ENCODE measurements at regions not wholly inside any gene's neighbourhood (a gene's known extent, or its start where the extent isn't known, plus 50 kb on each side); places are given as distances from the start of the nearest gene placed in this dataset.

DNA sequence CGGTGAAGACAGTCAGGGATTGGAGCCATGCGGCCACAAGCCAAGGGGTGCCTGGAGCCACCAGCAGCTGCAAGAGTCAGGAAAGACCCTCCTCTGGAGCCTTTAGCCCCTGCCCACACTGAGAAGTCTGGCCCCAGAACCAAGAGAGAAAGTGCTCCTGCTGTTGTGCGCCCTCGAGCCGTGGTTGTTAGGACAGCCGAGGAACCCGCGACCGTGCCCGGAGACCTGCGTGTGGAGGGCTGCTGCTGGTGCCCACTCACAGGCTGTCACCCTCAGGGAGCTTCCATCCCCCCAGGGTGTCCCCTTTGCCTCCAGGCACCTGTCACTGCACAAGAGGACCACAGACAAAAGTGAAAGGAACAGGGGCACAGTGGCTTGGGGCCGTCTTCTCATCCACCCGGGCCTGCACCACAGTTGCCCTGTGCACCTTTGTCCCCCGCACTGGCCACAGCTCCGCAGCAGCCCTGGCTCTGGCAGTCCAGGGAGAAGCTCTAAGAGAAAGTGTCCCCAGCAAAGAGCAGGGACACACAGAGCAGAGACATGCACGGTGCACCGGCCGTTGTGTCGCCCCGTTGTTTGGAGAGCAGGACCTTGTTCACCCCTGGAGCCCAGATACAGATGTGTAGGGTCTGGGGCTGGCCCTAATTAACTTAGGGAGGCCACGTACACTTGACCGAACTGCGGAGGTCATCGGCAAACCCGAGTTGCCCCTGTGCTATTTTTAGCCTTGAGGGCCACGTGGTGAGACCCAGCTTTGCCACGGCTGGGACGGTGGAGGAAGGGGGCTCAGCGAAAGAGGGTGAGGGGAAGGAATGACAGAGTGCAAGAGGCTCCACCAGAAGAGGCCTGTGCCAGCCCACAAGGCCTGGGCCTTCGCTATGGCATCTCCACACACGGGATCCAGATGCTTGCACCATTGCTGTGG is 329.2 kb downstream of the C16orf95 start:
- H3K27ac ChIP-seq: no peak overlapping the region
- no peak overlapping the region for H3K4me3 ChIP-seq
- H3K9me3 ChIP-seq: no peaks in the 10 kb centered on the region
- TF ChIP-seq, protein P1, sequence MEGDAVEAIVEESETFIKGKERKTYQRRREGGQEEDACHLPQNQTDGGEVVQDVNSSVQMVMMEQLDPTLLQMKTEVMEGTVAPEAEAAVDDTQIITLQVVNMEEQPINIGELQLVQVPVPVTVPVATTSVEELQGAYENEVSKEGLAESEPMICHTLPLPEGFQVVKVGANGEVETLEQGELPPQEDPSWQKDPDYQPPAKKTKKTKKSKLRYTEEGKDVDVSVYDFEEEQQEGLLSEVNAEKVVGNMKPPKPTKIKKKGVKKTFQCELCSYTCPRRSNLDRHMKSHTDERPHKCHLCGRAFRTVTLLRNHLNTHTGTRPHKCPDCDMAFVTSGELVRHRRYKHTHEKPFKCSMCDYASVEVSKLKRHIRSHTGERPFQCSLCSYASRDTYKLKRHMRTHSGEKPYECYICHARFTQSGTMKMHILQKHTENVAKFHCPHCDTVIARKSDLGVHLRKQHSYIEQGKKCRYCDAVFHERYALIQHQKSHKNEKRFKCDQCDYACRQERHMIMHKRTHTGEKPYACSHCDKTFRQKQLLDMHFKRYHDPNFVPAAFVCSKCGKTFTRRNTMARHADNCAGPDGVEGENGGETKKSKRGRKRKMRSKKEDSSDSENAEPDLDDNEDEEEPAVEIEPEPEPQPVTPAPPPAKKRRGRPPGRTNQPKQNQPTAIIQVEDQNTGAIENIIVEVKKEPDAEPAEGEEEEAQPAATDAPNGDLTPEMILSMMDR (IDR thresholded peaks at IDR 0.05): no peak
- no peak for TF ChIP-seq POLR2A (IDR thresholded peaks at IDR 0.05)
- no peak for TF ChIP-seq EP300 (IDR thresholded peaks at IDR 0.05)
- H3K27me3 ChIP-seq: no peaks in the 10 kb centered on the region
- intact Hi-C loops (cut with DNase I): no loop called here
- H3K4me1 ChIP-seq (ENCODE audit: insufficient read depth): no peaks in the 10 kb centered on the region
- 81 to 87% (median 83%) methylated on average over 31 of the region's 31 CpGs for WGBS, 3 donors
- no peaks in the 10 kb centered on the region for H3K36me3 ChIP-seq
- DNase-seq: no peak

DNA sequence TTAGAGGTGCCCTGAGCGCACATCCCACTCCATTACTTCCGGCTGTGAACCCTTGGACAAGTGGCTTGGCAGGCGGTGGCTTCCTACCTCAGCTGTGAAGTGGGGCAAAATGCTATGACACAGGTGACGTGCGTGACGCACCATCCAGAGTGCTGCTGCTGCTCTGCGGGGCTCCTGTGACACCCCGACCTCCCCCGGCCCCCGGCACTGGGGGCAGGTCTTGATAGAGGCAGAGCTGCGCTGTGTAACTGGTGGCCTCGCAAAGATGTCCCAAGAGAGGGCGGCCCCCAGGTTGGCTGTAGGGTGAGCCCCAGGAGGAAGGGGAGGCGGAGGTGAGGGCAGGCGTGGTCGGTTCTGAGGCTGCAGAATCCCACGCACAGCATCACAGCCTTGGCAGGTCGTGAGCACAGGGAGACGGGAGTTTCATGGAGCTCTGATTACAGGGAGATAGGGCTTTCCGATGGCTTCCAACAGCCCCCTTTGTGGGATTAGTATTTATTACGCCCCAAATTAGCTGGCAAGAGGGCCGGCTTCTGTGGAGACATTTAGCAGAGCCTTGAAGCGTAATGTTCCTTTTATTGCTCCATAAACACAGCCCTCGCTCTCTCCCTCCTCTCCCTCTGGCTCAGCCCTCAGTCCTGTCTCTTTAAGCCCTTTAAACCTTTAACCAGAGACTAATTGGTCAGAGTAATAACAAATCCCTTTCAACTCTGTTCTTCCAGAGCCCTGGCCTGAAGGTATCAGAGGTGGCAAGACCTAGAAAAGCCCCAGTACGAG is 328.1 kb downstream of the C16orf95 start:
- intact Hi-C loops (cut with DNase I): no loop called here
- Histone ChIP-seq H3K4me1 (ENCODE audit: insufficient read depth) (no peaks in the 10 kb centered on the region), H3K36me3 (no peaks in the 10 kb centered on the region), H3K27ac (no peak overlapping the region), H3K27me3 (no peaks in the 10 kb centered on the region), H3K9me3 (no peaks in the 10 kb centered on the region), H3K4me3 (no peak overlapping the region)
- DNase-seq: no peak
- TF ChIP-seq EP300 (IDR thresholded peaks at IDR 0.05) (no peak), POLR2A (IDR thresholded peaks at IDR 0.05) (no peak)
- TF ChIP-seq, protein P1 (IDR thresholded peaks at IDR 0.05): no peak
- WGBS, 3 donors: 36 to 50% (median 49%) methylated on average over 25 of the region's 25 CpGs

DNA sequence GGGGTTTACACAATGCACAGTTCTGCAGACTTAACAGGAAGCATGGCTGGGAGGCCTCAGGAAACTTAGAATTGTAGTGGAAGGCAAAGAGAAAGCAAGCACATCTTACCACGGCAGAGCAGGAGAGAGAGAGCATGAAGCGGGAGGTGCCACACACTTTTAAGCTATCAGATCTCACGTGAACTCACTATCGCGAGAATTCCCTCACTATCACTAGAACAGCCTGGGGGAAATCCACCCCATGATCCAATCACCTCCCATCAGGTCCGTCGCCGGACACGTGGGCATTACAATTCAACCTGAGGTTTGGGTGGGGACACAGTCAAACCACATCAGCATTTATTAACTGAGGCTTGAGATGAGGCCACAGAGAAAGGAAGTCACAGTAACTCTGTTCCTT is 326.7 kb downstream of the C16orf95 start:
- TF ChIP-seq EP300 (IDR thresholded peaks at IDR 0.05) (no peak), POLR2A (IDR thresholded peaks at IDR 0.05) (no peak)
- TF ChIP-seq, protein P1 (IDR thresholded peaks at IDR 0.05): no peak
- H3K27me3 ChIP-seq: no peaks in the 10 kb centered on the region
- no peak overlapping the region for H3K27ac ChIP-seq
- H3K36me3 ChIP-seq: no peaks in the 10 kb centered on the region
- DNase-seq: no peak
- H3K4me3 ChIP-seq: no peak overlapping the region
- no peaks in the 10 kb centered on the region for H3K4me1 ChIP-seq (ENCODE audit: insufficient read depth)
- WGBS, 3 donors: 71 to 76% (median 73%) methylated on average over 9 of the region's 9 CpGs
- intact Hi-C loops (cut with DNase I): no loop called here
- H3K9me3 ChIP-seq: no peaks in the 10 kb centered on the region

DNA sequence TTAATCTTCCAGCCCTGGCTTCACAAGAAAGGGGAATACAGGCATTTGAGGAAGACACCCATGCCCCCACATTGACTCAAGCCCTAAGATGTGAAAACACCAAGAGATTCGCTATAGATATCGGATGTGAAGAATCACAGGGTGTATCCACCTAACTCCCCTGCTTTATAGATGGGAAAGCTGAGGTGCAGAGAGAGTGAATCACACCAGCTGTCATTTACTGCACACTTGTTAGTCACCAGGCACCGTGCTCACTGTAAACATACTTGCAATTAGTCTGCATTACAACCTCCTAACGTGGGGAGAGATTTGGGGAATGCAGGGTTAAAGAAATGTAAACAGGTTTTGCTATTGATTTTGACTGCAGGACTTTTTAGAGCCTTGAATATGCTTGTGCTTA is 325.5 kb downstream of the C16orf95 start:
- H3K36me3 ChIP-seq: no peaks in the 10 kb centered on the region
- TF ChIP-seq, protein P1 (IDR thresholded peaks at IDR 0.05): no peak
- TF ChIP-seq POLR2A (IDR thresholded peaks at IDR 0.05) (no peak), EP300 (IDR thresholded peaks at IDR 0.05) (no peak)
- H3K9me3 ChIP-seq: no peaks in the 10 kb centered on the region
- no peak overlapping the region for H3K27ac ChIP-seq
- 62 to 73% (median 72%) methylated on average over 4 of the region's 4 CpGs for WGBS, 3 donors
- intact Hi-C loops (cut with DNase I): no loop called here
- no peak overlapping the region for H3K4me3 ChIP-seq
- no peak for DNase-seq
- H3K27me3 ChIP-seq: no peaks in the 10 kb centered on the region
- no peaks in the 10 kb centered on the region for H3K4me1 ChIP-seq (ENCODE audit: insufficient read depth)

Measured in ovary (tissue), 7 donors.